Smooth muscle cell (in vitro differentiated cells): ENCODE measurements at regions not wholly inside any gene's neighbourhood (a gene's known extent, or its start where the extent isn't known, plus 50 kb on each side); places are given as distances from the start of the nearest gene placed in this dataset.

Experiments
- DNase-seq: peaks from one replicate; lab custom pipeline; 2025; ENCODE audit not compliant: unreplicated experiment; lab: John Stamatoyannopoulos, UW
- H2AFZ ChIP-seq: fragments of 200-600 bp; sonication (generic); 2 replicates; pipeline ENCODE4 v1.6.0; 2016; ENCODE audit warnings: antibody characterized with exemption, low read depth, mild to moderate bottlenecking
- H3F3A ChIP-seq: fragments of 200-600 bp; sonication (generic); 2 replicates; pipeline ENCODE4 v1.6.0; 2017; ENCODE audit warnings: antibody characterized with exemption, low read depth
- H3K27ac ChIP-seq: fragments of 200-600 bp; sonication (generic); 2 replicates; pipeline ENCODE4 v1.5.1; 2016; ENCODE audit warnings: low read depth, mild to moderate bottlenecking
- H3K27me3 ChIP-seq: fragments of 200-600 bp; sonication (generic); 2 replicates; pipeline ENCODE4 v1.6.1; 2016; ENCODE audit warnings: low read depth, mild to moderate bottlenecking
- H3K36me3 ChIP-seq: fragments of 200-600 bp; sonication (generic); 2 replicates; pipeline ENCODE4 v1.5.1; 2016; ENCODE audit warnings: low read depth
- H3K4me1 ChIP-seq: fragments of 200-600 bp; sonication (generic); 2 replicates; pipeline ENCODE4 v1.5.1; 2016; ENCODE audit warnings: low read depth
- H3K4me2 ChIP-seq: fragments of 200-600 bp; sonication (generic); 2 replicates; pipeline ENCODE4 v1.6.0; 2016; ENCODE audit warnings: mild to moderate bottlenecking
- H3K4me3 ChIP-seq: fragments of 200-600 bp; sonication (generic); 2 replicates; pipeline ENCODE4 v1.5.1; 2016; ENCODE audit warnings: mild to moderate bottlenecking
- H3K79me2 ChIP-seq: fragments of 200-600 bp; sonication (generic); 2 replicates; pipeline ENCODE4 v1.6.0; 2016; ENCODE audit warnings: low read depth, mild to moderate bottlenecking
- H3K9ac ChIP-seq: fragments of 200-600 bp; sonication (generic); 2 replicates; pipeline ENCODE4 v1.6.0; 2016; ENCODE audit warnings: low read depth
- H3K9me3 ChIP-seq: fragments of 200-600 bp; sonication (generic); replicated peaks from 2 replicates; pipeline ENCODE4 v1.5.1; 2016; ENCODE audit warnings: low read depth
- H4K20me1 ChIP-seq: fragments of 200-600 bp; sonication (generic); 2 replicates; pipeline ENCODE4 v1.6.0; 2016; ENCODE audit warnings: low read depth
- CTCF ChIP-seq: fragments of 200-600 bp; sonication (generic); IDR thresholded peaks from 2 replicates; pipeline ENCODE4 v1.5.1; 2017; ENCODE audit warnings: borderline replicate concordance, mild to moderate bottlenecking, antibody characterized with exemption; ENCODE audit not compliant: insufficient read depth, poor library complexity, severe bottlenecking
- WGBS: methylation state at CpG from one replicate; pipeline ENCODE4 v1.1.7; 2016; ENCODE audit warnings: low lambda C conversion rate; 5-methylcytosine and 5-hydroxymethylcytosine counted together

- TF ChIP-seq CTCF = no peak
- Histone ChIP-seq H2AFZ (no peak overlapping the region), H3K27me3 (no peaks in the 10 kb centered on the region), H3K4me3 (no peak overlapping the region), H4K20me1 (no peaks in the 10 kb centered on the region), H3K4me1 (no peaks in the 10 kb centered on the region), H3K79me2 (no peaks in the 10 kb centered on the region), H3K27ac (no peak overlapping the region), H3F3A (no peaks in the 10 kb centered on the region), H3K9ac (no peak overlapping the region), H3K9me3 (no peaks in the 10 kb centered on the region), H3K36me3 (no peaks in the 10 kb centered on the region), H3K4me2 (no peak overlapping the region)
- DNase-seq = no peak
- 92% methylated on average over 16 of the region's 16 CpGs for whole genome bisulfite sequencing
Observed at GRCh38 chr22:49517211-49517610, 310.5 kb downstream of the BRD1 start.

GRCh38 chr22:49515475-49515874 lies 312.2 kb downstream of the BRD1 start:
- no peaks in the 10 kb centered on the region for H3K9me3 ChIP-seq
- no peaks in the 10 kb centered on the region for H4K20me1 ChIP-seq

GRCh38 chr22:49514641-49515040 lies 313.0 kb downstream of the BRD1 start:
- Histone ChIP-seq H3K36me3 (no peaks in the 10 kb centered on the region), H3K9ac (no peak overlapping the region), H2AFZ (no peak overlapping the region), H3K4me1 (no peaks in the 10 kb centered on the region), H3K9me3 (no peaks in the 10 kb centered on the region), H3K27me3 (no peaks in the 10 kb centered on the region), H3K79me2 (no peaks in the 10 kb centered on the region), H3F3A (no peaks in the 10 kb centered on the region), H3K4me2 (no peak overlapping the region), H4K20me1 (no peaks in the 10 kb centered on the region), H3K27ac (no peak overlapping the region), H3K4me3 (no peak overlapping the region)
- 89% methylated on average over 10 of the region's 10 CpGs for WGBS
- no peak for DNase-seq
- TF ChIP-seq CTCF = no peak

More at GRCh38 chr22:49515475-49515874, 312.2 kb downstream of the BRD1 start:
- Histone ChIP-seq H3K4me3 (no peak overlapping the region), H3K79me2 (no peaks in the 10 kb centered on the region), H3K4me1 (no peaks in the 10 kb centered on the region), H3K27me3 (no peaks in the 10 kb centered on the region), H3K36me3 (no peaks in the 10 kb centered on the region), H3K4me2 (no peak overlapping the region), H2AFZ (no peak overlapping the region), H3F3A (no peaks in the 10 kb centered on the region), H3K9ac (no peak overlapping the region), H3K27ac (no peak overlapping the region)
- TF ChIP-seq CTCF = no peak
- DNase-seq = no peak
- WGBS = 76% methylated on average over 11 of the region's 11 CpGs

GRCh38 chr22:49514211-49514610 lies 313.5 kb downstream of the BRD1 start:
- Histone ChIP-seq H3K9ac (no peak overlapping the region), H3K79me2 (no peaks in the 10 kb centered on the region), H3K4me1 (no peaks in the 10 kb centered on the region), H3F3A (no peaks in the 10 kb centered on the region), H4K20me1 (no peaks in the 10 kb centered on the region), H3K9me3 (no peaks in the 10 kb centered on the region), H3K4me3 (no peak overlapping the region), H3K27ac (no peak overlapping the region), H3K36me3 (no peaks in the 10 kb centered on the region), H3K27me3 (no peaks in the 10 kb centered on the region), H2AFZ (no peak overlapping the region), H3K4me2 (no peak overlapping the region)
- WGBS = 92% methylated on average over 11 of the region's 11 CpGs
- no peak for TF ChIP-seq CTCF
- DNase-seq = no peak
